ENCODE measurements at regions not wholly inside any gene's neighbourhood (a gene's known extent, or its start where the extent isn't known, plus 50 kb on each side); places are given as distances from the start of the nearest gene placed in this dataset.

DNA sequence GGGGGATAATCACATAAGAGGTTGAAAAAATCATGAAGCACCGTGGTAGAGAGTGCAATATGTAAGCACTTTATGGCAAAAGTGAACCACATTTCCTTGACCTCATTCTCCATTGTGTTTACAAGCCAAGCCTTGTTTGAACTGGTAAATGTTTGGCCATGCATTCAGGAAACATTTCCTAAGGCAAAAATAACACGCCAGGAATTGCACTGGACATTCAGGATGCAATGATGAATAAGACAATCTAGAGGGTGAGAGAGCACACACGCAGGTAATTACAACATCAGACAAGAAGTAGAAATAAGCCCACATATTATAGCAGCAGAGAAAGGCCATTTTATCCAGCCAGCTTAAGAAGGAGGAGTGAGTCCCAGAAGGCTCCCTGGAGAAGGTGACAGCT is 218.0 kb upstream of the OSR1 start:
- TF ChIP-seq EZH2 (IDR thresholded peaks at IDR 0.05; ENCODE audit: insufficient read depth, poor library complexity, severe bottlenecking) (no peak), EZH2phosphoT487 (IDR thresholded peaks at IDR 0.05; ENCODE audit: insufficient read depth, low read depth) (no peak)
